CD4-positive, alpha-beta T cell treated with Interleukin-6 for 4 hours (primary cell): ENCODE measurements at regions not wholly inside any gene's neighbourhood (a gene's known extent, or its start where the extent isn't known, plus 50 kb on each side); places are given as distances from the start of the nearest gene placed in this dataset.
"Not testable (repeated sequence)": the region's sequence is repeated elsewhere in the genome, so short reads cannot be mapped to it uniquely, and the experiment has no call there.

Experiments
- DNase-seq: peaks from one replicate; pipeline ENCODE4 v3.0.0-alpha.2; 2020; ENCODE audit warnings: mixed read lengths

- no peak for DNase-seq
These were observed 177.0 kb upstream of the KAZN start for GRCh38 chr1:14421295-14421976.

- DNase-seq = no peak
These were observed 176.4 kb upstream of the KAZN start for GRCh38 chr1:14421977-14422609.

- no peak for DNase-seq
These were observed 174.0 kb upstream of the KAZN start for GRCh38 chr1:14424325-14425002.

- DNase-seq = no peak
These were observed 171.6 kb upstream of the KAZN start for GRCh38 chr1:14426854-14427253.

- no peak for DNase-seq
These were observed 168.9 kb upstream of the KAZN start for GRCh38 chr1:14429577-14429976.

- DNase-seq = not testable (repeated sequence)
These were observed 165.8 kb upstream of the KAZN start for GRCh38 chr1:14432728-14433127.

GRCh38 chr1:14435368-14436023 is 163.0 kb upstream of the KAZN start:
- no peak for DNase-seq

- DNase-seq = no peak
These were observed 161.0 kb upstream of the KAZN start for GRCh38 chr1:14437417-14437918.

GRCh38 chr1:14438127-14438769 is 160.2 kb upstream of the KAZN start:
- no peak for DNase-seq

GRCh38 chr1:14439015-14439414 is 159.5 kb upstream of the KAZN start:
- DNase-seq = no peak

- DNase-seq = no peak
These were observed 158.3 kb upstream of the KAZN start for GRCh38 chr1:14440166-14440565.

- DNase-seq = no peak
These were observed 157.8 kb upstream of the KAZN start for GRCh38 chr1:14440731-14441130.

GRCh38 chr1:14441302-14441741 is 157.2 kb upstream of the KAZN start:
- DNase-seq = no peak

- no peak for DNase-seq
These were observed 155.8 kb upstream of the KAZN start for GRCh38 chr1:14442669-14443068.

- no peak for DNase-seq
These were observed 155.2 kb upstream of the KAZN start for GRCh38 chr1:14443164-14443787.

GRCh38 chr1:14451217-14451616 is 147.3 kb upstream of the KAZN start:
- no peak for DNase-seq

- DNase-seq = no peak
These were observed 145.9 kb upstream of the KAZN start for GRCh38 chr1:14452551-14452950.

GRCh38 chr1:14460173-14460572 is 138.3 kb upstream of the KAZN start:
- DNase-seq = no peak

GRCh38 chr1:14462851-14463250 is 135.6 kb upstream of the KAZN start:
- no peak for DNase-seq

- DNase-seq = no peak
These were observed 132.5 kb upstream of the KAZN start for GRCh38 chr1:14466006-14466405.

- no peak for DNase-seq
These were observed 131.4 kb upstream of the KAZN start for GRCh38 chr1:14467112-14467511.

GRCh38 chr1:14468751-14469150 is 129.7 kb upstream of the KAZN start:
- DNase-seq = no peak
